HG03378 (cell line): ENCODE measurements at regions not wholly inside any gene's neighbourhood (a gene's known extent, or its start where the extent isn't known, plus 50 kb on each side); places are given as distances from the start of the nearest gene placed in this dataset.
"Not testable (repeated sequence)": the region's sequence is repeated elsewhere in the genome, so short reads cannot be mapped to it uniquely, and the experiment has no call there.

ENCODE experiments used
- ATAC-seq: cut with Tn5 transposase; IDR thresholded peaks from one replicate; pipeline ENCODE4 v1.9.1; 2021; ENCODE audit warnings: mild to moderate bottlenecking, moderate library complexity; ENCODE audit not compliant: unreplicated experiment

DNA sequence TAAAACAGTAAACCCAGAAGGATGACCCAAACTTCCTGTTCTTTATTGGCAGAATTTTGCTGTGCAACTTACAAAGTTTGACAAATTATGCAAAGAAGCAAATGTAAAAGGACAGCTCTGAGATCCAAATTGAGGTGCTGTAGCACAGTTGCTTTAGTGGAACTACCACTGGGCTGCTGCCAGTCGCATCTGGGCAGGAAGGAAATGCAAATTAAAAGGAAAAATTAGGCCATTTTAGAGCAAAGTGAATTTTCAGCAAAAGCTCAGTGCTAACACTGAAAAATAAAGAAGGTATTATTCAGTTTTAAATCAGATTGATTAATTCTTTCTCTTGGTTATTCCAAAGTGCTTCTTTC lies 104.5 kb downstream of the ZMAT3 start:
- ATAC-seq = peak; percentile 14

DNA sequence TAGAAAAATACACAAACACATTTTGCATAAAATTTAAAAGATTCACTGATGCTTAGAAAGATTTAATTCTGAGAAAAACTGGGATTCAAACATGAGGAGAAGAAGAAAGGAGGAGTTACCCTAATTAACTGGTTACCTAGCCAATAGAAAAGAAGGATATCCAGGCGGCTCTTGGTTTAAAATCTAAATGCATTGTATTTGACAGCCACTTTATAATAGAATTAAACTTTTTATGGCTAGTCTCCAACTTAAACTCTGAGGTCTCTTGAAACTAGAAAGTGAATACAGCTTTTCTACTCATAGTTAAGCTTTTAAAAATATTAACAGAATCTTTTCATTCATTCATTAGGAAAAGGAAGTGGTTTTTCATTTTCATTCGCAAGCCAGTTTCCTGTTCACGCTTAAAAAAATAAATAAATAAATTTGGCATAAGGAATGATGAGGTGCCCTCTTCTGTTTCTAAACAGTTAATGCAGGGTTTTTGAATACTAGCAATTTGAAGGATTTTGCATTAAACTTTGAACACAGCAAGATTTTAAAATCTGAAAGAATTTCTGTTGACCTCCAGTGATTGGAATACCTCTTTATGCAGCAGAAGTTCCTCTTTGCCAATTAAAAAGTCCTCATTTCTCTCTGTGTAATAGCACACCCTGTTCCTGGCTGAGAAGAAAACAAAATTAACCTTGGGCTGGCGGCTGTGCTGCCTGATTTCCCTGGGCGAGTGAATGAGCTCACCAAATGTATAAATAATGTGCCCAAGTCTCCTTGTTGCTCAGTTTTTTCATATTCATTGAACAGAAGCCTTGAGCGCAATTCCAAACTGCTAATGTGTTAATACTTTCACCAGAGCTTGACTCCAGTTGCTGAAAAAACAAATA lies 105.1 kb downstream of the ZMAT3 start:
- peak; percentile 51 for ATAC-seq

DNA sequence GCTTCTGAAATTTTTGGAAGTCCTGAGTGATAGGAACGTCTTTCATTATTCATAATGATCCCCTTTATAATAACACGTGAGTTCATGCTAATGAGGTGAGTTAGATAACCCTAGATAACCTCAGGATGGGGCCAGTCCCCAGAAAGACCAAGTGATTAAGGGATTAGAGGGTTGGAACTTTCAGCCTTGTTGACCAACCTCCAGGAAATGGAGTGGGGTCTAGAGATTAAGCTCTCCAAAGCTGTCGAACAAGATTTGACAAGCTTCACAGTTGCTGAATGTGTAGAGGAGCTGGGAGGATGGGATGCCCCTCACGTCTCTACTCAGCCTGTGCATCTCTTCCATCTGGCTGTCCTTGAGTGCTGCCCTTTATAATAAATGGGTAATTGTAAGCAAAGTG lies 107.1 kb downstream of the ZMAT3 start:
- ATAC-seq = no peak

DNA sequence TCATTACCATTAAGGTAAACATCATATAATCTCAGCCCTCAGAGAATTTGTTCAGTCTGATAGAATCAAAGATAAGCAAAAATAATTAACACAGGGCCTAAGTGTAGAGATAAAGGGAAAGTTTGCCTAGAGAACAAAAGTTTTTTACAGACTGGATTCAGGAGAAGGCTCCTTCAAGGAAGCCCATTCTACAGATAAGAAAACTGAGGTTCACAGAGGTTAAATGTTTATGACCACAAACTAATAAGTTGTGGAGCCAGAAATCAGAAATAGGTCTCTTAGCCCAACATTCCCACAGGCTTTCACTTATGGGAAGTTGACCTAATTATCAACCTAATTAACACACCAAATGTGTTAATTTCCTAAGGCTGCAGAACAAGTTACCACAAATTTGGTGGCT lies 110.7 kb downstream of the ZMAT3 start:
- no peak for ATAC-seq

DNA sequence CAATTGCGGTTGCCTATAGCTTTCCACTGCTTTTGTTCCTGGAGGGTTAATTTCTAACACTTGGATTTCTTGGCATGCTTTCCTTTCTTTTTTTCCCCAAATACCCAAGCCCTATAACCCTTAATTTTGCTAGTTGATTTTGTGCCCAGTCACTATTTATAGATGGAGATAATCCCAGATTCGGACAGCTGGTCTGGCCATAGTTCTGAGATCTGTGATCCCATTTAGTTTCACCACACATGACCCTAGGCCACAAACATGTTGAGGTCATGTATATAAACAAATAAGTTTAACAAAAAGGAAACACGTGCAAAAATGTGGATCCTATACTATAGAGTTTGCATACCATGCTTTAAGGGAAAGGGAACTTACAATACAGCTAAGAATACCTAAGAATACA lies 111.4 kb downstream of the ZMAT3 start:
- no peak for ATAC-seq

DNA sequence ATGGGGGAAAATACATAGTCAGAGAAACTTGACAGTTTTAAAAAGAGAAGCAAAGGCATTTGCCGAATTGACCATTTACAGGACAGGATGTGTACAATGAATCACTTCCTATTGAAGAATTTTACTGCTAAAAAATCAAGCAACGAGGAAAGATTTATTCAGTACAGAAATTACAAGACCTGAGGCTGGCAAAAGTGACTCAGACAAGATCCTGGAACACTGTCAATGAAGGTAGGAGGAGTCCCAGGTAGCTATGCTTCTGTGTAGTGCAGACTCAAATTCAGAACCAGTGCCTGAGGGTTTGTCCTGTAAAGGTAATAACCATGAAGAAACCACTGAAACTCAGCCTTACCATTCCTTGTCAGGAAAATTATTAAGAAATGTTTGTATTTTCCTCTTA lies 120.9 kb downstream of the ZMAT3 start:
- peak; percentile 50 for ATAC-seq

DNA sequence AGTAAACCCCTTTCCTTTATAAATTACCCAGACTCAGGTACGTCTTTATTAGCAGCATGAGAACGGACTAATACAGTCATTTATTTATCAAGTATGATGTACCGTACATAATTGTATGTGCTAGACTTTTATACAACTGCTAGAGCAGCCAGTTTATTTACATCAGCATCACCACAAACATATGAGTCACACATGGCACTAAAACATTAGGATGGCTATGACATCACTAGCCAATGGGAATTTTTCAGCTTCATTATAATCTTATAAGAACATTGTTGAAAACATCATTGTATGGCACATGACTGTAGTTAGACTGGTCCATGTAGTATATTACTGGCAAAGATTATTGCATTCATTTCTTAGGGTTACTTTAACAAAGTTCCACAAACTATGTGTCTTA lies 121.7 kb downstream of the ZMAT3 start:
- no peak for ATAC-seq

DNA sequence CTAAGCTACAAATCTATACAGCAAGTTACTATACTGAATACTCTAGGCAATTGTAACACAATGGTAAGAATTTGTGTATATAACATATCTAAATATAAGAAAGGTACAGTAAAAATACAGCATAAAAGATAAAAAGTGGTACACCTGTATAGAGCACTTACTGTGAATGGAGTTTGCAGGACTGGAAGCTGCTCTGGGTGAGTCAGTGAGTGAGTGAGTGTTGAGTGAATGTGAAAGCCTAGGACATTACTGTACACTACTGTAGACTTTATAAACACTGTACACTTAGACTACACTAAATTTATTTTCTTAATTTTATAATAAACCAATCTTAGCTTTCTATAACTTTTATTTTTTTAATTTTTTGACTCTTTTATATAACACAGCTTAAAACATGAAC lies 123.1 kb downstream of the ZMAT3 start:
- no peak for ATAC-seq

DNA sequence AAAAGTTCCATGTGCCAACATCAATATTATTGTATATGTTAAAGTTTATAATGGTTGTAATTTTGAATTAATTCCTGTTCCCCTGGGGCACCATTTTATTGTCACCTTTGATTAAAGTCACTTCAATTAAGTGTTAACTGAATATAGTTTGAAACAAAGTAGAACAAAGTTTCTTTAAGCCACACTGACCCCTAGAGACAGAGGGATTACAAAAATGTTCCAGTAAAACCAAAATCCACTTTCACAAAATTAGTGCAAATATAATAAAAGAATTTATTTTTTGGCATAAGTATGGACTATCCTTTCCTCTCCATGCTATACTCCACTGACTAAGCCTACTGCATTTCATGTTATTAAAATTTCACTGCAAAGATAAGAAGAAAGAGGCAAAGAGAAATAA lies 123.9 kb downstream of the ZMAT3 start:
- no peak for ATAC-seq

DNA sequence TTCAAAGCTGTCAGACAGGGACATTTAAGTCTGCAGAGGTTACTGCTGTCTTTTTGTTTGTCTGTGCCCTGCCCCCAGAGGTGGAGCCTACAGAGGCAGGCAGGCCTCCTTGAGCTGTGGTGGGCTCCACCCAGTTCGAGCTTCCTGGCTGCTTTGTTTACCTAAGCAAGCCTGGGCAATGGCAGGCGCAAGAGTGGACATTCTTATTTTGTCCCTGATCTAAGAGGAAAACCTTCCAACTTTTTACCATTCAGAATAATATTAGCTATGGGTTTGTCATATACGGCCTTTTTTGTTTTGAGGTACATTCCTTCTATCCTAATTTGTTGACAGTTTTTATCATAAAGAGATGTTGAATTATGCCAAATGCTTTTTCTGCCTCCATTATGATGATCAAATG lies 129.3 kb downstream of the ZMAT3 start:
- not testable (repeated sequence) for ATAC-seq

DNA sequence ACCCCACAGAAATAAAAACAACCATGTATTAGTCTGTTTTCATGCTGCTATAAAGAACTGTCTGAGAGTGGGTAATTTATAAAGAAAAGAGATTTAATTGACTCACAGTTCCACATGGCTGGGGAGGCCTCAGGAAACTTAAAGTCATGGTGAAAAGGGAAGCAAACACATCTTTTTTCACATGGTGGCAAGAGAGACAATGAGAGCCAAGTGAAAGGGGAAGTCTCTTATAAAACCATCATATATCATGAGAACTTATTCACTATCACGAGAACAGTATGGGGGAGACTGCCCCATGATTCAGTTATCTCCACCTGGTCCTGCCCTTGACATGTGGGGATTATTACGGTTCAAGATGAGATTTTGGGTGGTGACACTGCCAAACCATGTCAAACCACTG lies 141.5 kb downstream of the ZMAT3 start:
- no peak for ATAC-seq

DNA sequence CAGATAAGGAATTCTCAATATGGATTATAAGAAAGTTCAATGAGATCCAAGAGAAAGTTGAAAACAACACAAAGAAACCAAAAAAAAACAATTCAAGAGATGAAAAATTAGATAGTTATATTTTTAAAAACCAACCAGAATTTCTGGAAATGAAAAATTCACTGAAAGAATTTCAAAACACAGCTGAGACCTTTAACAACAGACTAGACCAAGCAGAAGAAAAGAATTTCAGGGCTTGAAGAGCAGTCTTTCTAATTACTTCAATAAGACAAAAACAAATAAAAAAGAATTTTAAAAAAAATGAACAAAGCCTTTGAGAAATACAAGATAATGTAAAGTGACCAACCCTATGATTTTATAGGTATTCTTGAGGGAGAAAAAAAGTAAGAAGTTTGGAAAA lies 155.4 kb downstream of the ZMAT3 start:
- ATAC-seq = no peak

DNA sequence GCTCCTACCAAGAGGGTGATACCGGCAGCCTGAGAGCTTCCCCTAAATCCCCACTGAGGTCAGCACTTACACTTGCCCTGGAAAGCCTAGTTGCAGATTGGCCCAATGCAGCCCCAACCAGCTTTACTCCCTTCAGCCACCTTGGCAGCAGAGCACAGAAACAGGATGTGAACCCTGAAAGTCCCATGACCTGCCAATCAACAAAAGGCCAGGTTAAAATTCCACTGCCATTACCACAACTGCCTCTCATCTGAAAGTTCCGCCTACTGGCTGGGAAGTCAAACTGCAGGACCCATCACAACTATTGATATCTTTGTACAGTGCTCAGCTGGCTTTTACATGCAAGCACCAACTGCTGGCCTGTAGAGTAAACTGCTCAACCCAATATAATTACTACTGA lies 156.2 kb downstream of the ZMAT3 start:
- peak; percentile 71 for ATAC-seq

DNA sequence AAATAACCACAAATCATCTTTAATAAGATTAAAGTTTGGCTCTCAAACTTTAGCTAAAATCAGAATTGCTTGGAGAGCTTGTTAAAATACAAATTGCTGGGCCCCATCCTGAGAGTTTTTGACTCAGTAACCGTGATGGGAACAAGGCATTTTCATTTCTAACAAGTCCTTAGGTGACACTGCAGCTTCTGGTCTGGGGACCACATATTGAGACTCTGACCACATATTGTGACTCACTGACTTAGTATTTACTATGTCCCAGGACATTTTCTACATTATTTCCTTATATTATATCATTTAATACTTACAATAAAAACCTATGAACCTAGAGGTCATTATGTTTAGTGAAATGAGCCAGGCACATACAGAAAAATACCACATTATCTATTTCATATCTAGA lies 164.5 kb downstream of the ZMAT3 start:
- no peak for ATAC-seq

DNA sequence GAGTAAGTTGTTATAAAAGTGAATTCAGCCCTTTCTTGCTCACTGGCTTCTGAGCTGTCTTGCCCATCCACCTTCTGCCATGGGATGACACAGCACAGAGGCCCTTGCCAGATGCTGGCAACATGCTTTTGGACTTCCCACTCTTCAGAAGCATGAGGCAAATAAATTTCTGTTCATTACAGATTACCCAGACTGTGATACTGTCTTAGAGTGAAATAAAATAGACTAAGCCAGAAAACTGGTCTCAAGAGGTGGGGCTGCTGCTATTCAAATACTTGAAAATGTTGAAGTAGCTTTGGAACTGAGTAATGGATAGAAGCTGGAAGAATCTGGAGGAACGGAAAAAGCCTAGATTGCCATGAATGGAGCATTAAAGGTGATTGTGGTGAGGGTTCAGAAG lies 170.4 kb downstream of the ZMAT3 start:
- ATAC-seq = no peak

DNA sequence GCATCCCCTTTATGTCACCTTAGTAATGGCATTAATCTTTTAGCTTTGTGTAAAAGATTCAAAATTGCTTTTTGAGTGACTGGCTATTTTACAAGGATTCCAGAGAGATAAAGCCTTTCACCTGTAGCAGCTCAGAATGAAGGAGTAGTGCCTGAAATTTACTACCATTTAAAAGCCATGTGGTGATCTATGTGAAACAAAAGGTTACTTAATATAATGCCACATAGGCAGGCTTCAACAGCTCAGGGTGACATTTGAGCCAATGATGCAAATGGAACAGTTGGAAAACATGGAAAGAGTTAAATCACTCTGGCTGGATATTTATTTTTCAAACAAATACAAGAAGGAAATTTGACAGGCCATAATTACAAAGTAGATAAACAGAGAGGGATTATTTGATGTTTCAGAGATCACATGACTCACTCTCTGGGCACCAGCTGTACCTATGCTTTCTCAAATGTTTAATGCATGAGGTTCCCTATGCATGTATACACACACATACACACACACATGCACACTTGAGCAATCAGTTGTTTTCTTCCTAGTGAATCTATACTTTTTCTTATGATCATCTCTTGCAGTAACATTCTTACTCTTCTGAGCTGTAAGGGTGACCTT lies 171.5 kb downstream of the ZMAT3 start:
- no peak for ATAC-seq

DNA sequence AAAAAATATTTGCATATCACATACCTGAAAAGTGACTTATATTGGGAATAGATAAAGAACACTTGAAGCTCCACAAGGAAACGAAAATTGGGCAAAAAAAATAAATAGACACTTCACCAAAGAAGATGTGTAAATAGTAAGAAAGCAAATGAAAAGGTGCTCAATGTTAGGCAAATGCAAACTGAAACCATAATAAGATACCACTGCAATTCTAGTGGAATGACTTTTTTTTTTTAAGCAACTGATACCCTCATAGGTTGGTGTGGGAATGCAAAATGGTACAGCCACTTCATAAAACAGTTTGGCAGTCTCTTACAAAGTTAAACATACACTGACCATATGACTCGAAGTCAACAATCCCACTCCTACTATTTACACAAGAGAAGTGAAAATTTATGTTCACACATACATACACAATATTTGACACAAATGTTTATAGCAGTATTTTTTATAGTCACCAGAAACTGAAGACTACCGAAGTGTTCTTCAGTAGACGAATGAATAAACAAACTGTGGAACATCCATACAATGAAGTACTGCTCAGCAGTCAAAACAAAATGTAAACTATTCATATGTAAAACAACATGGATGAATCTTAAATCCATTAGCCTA lies 176.3 kb downstream of the ZMAT3 start:
- ATAC-seq = no peak
